Fibroblast of lung (primary cell): ENCODE measurements at regions not wholly inside any gene's neighbourhood (a gene's known extent, or its start where the extent isn't known, plus 50 kb on each side); places are given as distances from the start of the nearest gene placed in this dataset.

Experiments
- DNase-seq, 2 donors: peaks; one replicate each; pipeline versions ENCODE4 v3.0.0 to v3.0.0-alpha.2; 2010; ENCODE audit warnings: low read depth in 2 of 2
- H2AFZ ChIP-seq: 2 replicates; pipeline ENCODE4 v1.5.1; 2012; ENCODE audit warnings: low read length, control low read depth, inconsistent platforms
- H3K27ac ChIP-seq: 2 replicates; pipeline ENCODE4 v1.5.1; 2011; ENCODE audit warnings: low read length, control low read depth; ENCODE audit not compliant: insufficient read depth
- H3K27me3 ChIP-seq: 2 replicates; pipeline ENCODE4 v1.5.1; 2011; ENCODE audit warnings: mild to moderate bottlenecking, low read length; ENCODE audit not compliant: control insufficient read depth, insufficient read depth
- H3K36me3 ChIP-seq: 2 replicates; pipeline ENCODE4 v1.5.1; 2011; ENCODE audit warnings: low read length; ENCODE audit not compliant: control insufficient read depth, insufficient read depth
- H3K4me1 ChIP-seq: 2 replicates; pipeline ENCODE4 v1.5.1; 2011; ENCODE audit warnings: low read length; ENCODE audit not compliant: control insufficient read depth, insufficient read depth; ENCODE audit errors: extremely low read depth
- H3K4me2 ChIP-seq: 2 replicates; pipeline ENCODE4 v1.5.1; 2011; ENCODE audit warnings: low read length, control low read depth; ENCODE audit not compliant: insufficient read depth; ENCODE audit errors: extremely low read depth
- H3K4me3 ChIP-seq, 4 experiments: fragments of 200-600 bp in 1 of 4; sonication (generic) in 1 of 4; replicated peaks in 1 of 4; 2 replicates each; pipeline ENCODE4 v1.5.1; 2011 to 2016; ENCODE audit warnings: low read length in 4 of 4, low read depth in 3 of 4, mild to moderate bottlenecking in 3 of 4, control low read depth in 2 of 4, inconsistent platforms in 1 of 4, mixed read lengths in 1 of 4; ENCODE audit not compliant: insufficient read depth in 1 of 4; ENCODE audit errors: control extremely low read depth in 1 of 4
- H3K79me2 ChIP-seq: 2 replicates; pipeline ENCODE4 v1.5.1; 2012; ENCODE audit warnings: mild to moderate bottlenecking, low read length, inconsistent platforms; ENCODE audit not compliant: control insufficient read depth, insufficient read depth
- H3K9ac ChIP-seq: 2 replicates; pipeline ENCODE4 v1.5.1; 2011; ENCODE audit warnings: mild to moderate bottlenecking, low read length, control low read depth; ENCODE audit not compliant: insufficient read depth
- H3K9me3 ChIP-seq: 2 replicates; pipeline ENCODE4 v1.5.1; 2012; ENCODE audit warnings: low read depth, low read length; ENCODE audit not compliant: control insufficient read depth, insufficient read depth
- H4K20me1 ChIP-seq: 2 replicates; pipeline ENCODE4 v1.5.1; 2011; ENCODE audit warnings: low read length; ENCODE audit not compliant: control insufficient read depth, insufficient read depth; ENCODE audit errors: extremely low read depth
- EZH2 ChIP-seq: IDR thresholded peaks from 2 replicates; pipeline ENCODE4 v1.5.1; 2012; ENCODE audit warnings: low read length, control low read depth, mild to moderate bottlenecking; ENCODE audit errors: missing control alignments
- TF ChIP-seq, protein P1 (sequence below), 2 donors: IDR thresholded peaks in 1 of 2; conservative IDR thresholded peaks in 1 of 2; 1 replicate in 1 of 2; 2 replicates in 1 of 2; pipeline ENCODE4 v1.5.1; 2011 to 2012; ENCODE audit warnings: low read length in 2 of 2, control low read depth in 1 of 2, inconsistent platforms in 1 of 2, low read depth in 1 of 2, mild to moderate bottlenecking in 1 of 2

DNA sequence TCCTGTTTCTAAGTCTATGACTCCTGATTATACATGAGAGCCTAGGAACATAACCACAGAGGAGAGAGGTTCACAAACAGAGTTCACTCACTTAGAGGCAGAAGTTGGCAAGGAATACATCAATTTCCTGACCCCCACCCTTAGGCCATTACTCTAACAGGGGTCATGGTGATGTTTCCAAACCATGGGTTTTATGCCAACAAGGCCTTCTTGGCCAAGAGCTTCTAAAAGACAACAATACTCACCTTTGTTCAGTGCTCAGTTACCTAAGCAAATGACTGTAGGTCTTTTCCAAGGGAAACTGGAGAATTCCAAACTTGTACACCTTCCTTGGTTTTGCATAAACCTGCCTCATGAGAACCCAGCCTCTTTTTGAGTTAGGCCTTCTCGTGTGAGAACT is 52.6 kb downstream of the ERICH4 start:
- H3K9me3 ChIP-seq = no peaks in the 10 kb centered on the region
- no peaks in the 10 kb centered on the region for H3K4me1 ChIP-seq
- no peak overlapping the region for H3K9ac ChIP-seq
- no peak overlapping the region for H3K4me3 ChIP-seq
- H2AFZ ChIP-seq = no peak overlapping the region
- no peak for DNase-seq
- no peak overlapping the region for H3K27ac ChIP-seq
- no peaks in the 10 kb centered on the region for H3K27me3 ChIP-seq
- H3K4me2 ChIP-seq = no peak overlapping the region
- TF ChIP-seq, protein P1, sequence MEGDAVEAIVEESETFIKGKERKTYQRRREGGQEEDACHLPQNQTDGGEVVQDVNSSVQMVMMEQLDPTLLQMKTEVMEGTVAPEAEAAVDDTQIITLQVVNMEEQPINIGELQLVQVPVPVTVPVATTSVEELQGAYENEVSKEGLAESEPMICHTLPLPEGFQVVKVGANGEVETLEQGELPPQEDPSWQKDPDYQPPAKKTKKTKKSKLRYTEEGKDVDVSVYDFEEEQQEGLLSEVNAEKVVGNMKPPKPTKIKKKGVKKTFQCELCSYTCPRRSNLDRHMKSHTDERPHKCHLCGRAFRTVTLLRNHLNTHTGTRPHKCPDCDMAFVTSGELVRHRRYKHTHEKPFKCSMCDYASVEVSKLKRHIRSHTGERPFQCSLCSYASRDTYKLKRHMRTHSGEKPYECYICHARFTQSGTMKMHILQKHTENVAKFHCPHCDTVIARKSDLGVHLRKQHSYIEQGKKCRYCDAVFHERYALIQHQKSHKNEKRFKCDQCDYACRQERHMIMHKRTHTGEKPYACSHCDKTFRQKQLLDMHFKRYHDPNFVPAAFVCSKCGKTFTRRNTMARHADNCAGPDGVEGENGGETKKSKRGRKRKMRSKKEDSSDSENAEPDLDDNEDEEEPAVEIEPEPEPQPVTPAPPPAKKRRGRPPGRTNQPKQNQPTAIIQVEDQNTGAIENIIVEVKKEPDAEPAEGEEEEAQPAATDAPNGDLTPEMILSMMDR (conservative IDR thresholded peaks at IDR 0.05 in 1 of 2, IDR thresholded peaks at IDR 0.05 in 1 of 2; ENCODE audit: low read depth in 1 of 2, low read length in 2 of 2) = no peak
- no peak for TF ChIP-seq EZH2
- no peaks in the 10 kb centered on the region for H3K79me2 ChIP-seq
- no peaks in the 10 kb centered on the region for H3K36me3 ChIP-seq
- H4K20me1 ChIP-seq = no peaks in the 10 kb centered on the region

DNA sequence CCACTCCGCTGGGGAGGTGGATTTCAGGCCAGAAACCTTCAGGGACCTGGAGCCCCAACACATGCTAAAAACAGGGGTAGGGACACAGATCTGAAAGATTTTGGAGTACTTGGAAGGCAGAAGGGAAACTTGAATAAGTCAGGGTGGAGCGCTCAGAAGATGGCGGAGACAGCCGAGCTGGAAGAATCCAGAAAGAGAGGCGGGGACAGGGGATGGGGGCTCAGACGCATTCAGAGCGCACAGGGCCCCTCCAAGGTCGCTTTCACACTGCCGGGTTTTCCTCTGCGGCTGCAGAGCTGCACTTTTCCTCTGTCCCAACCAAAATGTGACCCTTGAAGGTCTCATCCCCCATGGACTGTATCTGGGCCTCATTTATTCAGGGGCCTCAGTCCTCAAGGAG is 56.9 kb downstream of the ERICH4 start:
- H4K20me1 ChIP-seq = no peaks in the 10 kb centered on the region
- H2AFZ ChIP-seq = no peak overlapping the region

GRCh38 chr19:41500443-41500842 is 57.5 kb downstream of the ERICH4 start:
- Histone ChIP-seq H3K4me3 (no peak overlapping the region), H4K20me1 (no peaks in the 10 kb centered on the region), H3K79me2 (no peaks in the 10 kb centered on the region), H3K4me2 (no peak overlapping the region), H3K9me3 (no peaks in the 10 kb centered on the region), H3K27me3 (no peaks in the 10 kb centered on the region), H2AFZ (no peak overlapping the region), H3K9ac (no peak overlapping the region), H3K36me3 (no peaks in the 10 kb centered on the region), H3K27ac (no peak overlapping the region), H3K4me1 (peaks cover 2% of the 10 kb centered on the region)
- DNase-seq = no peak
- no peak for TF ChIP-seq EZH2
- TF ChIP-seq, protein P1 (conservative IDR thresholded peaks at IDR 0.05 in 1 of 2, IDR thresholded peaks at IDR 0.05 in 1 of 2; ENCODE audit: low read depth in 1 of 2, low read length in 2 of 2) = no peak

More for the DNA sequence above, 56.9 kb downstream of the ERICH4 start:
- H3K36me3 ChIP-seq = no peaks in the 10 kb centered on the region
- H3K4me2 ChIP-seq = no peak overlapping the region
- TF ChIP-seq EZH2 = no peak
- TF ChIP-seq, protein P1 (conservative IDR thresholded peaks at IDR 0.05 in 1 of 2, IDR thresholded peaks at IDR 0.05 in 1 of 2; ENCODE audit: low read depth in 1 of 2, low read length in 2 of 2) = no peak
- H3K9me3 ChIP-seq = no peaks in the 10 kb centered on the region
- no peak overlapping the region for H3K4me3 ChIP-seq
- H3K27me3 ChIP-seq = no peaks in the 10 kb centered on the region
- H3K9ac ChIP-seq = no peak overlapping the region
- H3K79me2 ChIP-seq = no peaks in the 10 kb centered on the region
- H3K27ac ChIP-seq = no peak overlapping the region
- H3K4me1 ChIP-seq = peaks cover 2% of the 10 kb centered on the region
- no peak for DNase-seq
